Anterior cingulate cortex (tissue), 58 donors: ENCODE measurements at regions not wholly inside any gene's neighbourhood (a gene's known extent, or its start where the extent isn't known, plus 50 kb on each side); places are given as distances from the start of the nearest gene placed in this dataset.
"Not testable (repeated sequence)": the region's sequence is repeated elsewhere in the genome, so short reads cannot be mapped to it uniquely, and the experiment has no call there.

Experiments
- DNase-seq, 58 donors: peaks; one replicate each; lab custom pipeline; 2025; lab: John Stamatoyannopoulos, UW

DNA sequence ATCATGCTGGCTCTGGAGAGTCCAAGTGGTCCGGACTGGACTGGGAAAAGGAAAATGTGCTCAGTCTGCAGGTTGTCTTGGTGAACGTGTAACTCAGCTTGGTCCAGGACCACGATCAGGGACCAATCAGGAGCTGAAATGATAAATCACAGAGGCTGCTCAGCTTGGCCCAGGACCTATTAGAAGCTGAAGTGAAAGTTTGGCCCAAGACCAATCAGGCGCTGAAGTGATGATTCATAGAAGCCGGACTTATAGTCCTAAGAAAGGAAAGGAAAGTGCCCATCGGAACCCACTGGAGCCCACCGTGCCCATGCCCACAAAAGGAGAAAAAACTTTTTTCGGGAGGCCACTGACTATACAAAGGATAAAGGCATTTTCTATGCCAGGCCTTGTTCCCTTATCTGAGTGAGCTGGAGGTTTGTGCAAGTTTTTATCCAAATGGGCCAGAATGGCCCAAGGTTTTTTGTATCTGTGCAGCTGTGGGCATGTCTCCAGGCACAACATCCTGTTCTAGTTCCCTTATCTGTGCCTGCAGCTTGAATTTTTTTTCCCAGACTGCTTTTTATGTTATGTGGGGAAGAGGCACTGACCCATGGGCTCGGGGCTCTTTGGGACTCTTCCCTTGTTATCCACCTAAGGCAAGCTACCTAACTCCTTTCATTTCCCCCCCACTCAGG is 194.4 kb downstream of the FAM133A start:
- no peak for DNase-seq

- peak in 6 of 58 donors; percentile 0 to 11 (median 0) for DNase-seq
Observed at GRCh38 chrX:93874554-93874953, 200.5 kb downstream of the FAM133A start.

GRCh38 chrX:93875621-93876282 is 201.7 kb downstream of the FAM133A start:
- DNase-seq = no peak

DNA sequence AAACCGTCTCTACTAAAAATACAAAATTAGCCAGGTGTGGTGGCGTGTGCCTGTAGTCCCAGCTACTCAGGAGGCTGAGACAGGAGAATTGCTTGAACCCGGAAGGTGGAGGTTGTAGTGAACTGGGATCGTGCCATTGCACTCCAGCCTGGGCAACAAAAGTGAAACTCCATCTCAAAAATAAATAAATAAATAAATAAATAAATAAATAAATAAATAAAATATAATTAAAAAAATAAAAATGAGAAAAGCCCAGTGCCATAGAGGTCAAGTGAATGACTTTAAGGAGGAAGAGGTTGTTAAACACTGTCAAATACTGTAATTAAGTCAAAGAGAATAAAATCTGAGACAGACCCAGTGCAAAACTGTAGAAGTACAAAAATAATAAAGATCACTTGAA is 247.0 kb downstream of the FAM133A start:
- not testable (repeated sequence) for DNase-seq

DNA sequence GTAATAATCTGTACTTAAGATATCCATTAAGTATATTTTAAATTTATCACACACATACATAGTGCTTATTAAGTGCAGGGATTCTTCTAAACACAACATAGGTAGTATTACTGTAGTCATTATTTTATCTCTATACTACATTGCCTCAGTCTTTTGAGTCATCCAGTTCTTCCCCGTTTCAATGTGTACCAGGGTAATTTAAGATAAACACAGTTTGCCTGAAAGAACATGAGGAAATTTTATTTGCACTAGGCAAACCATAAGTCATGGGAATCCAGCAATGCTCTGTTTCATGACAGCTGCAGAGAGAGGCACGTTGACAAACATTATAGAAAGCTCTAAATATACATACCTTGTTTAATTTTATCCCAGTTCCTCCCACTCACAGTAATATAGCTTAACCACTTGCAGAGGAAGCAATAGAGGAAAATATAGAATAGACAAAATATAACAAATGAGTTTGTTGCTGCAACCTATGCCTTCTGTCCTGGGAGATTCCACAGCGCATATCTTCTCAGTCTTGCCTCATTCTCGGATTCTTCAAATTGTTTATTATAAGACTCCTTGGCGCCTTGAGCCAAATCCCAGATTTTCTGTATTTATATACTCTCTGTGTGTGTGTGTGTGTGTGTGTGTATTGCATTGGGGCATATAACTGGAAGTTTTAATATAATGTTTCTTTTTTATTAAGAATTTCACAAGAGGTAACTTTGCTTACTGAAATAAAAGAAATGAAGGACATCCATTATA is 258.6 kb downstream of the FAM133A start:
- DNase-seq = peak in 1 of 58 donors; percentile 0

GRCh38 chrX:93977641-93978040 is 303.6 kb downstream of the FAM133A start:
- DNase-seq = no peak

GRCh38 chrX:93985344-93986307 is 311.6 kb downstream of the FAM133A start:
- no peak for DNase-seq
